ENCODE measurements at regions not wholly inside any gene's neighbourhood (a gene's known extent, or its start where the extent isn't known, plus 50 kb on each side); places are given as distances from the start of the nearest gene placed in this dataset.
"Not testable (repeated sequence)": the region's sequence is repeated elsewhere in the genome, so short reads cannot be mapped to it uniquely, and the experiment has no call there.

GRCh38 chr1:209116705-209117104, 466.8 kb upstream of the CAMK1G start:
- POLR2A ChIA-PET = no interaction called here
- CTCF ChIA-PET = no interaction called here

- CTCF ChIA-PET = no interaction called here
These were observed 459.9 kb upstream of the CAMK1G start for GRCh38 chr1:209123601-209124000.

GRCh38 chr1:209129091-209129490, 454.4 kb upstream of the CAMK1G start:
- POLR2A ChIA-PET, CTCF ChIA-PET: not testable (repeated sequence)

More at GRCh38 chr1:209123601-209124000, 459.9 kb upstream of the CAMK1G start:
- POLR2A ChIA-PET = no interaction called here

- ChIA-PET CTCF (interaction anchor here (0.6 kb wide), 1 partner anchor 331 kb away, joined by 3 read pairs; no protein-coding TSS in a partner anchor), POLR2A (no interaction called here)
These were observed 452.6 kb upstream of the CAMK1G start for GRCh38 chr1:209130886-209131285.

- ChIA-PET POLR2A (no interaction called here), CTCF (no interaction called here)
These were observed 450.6 kb upstream of the CAMK1G start for GRCh38 chr1:209132736-209133467.

GRCh38 chr1:209134001-209134400, 449.5 kb upstream of the CAMK1G start:
- ChIA-PET POLR2A (no interaction called here), CTCF (no interaction called here)

- ChIA-PET POLR2A (no interaction called here), CTCF (no interaction called here)
These were observed 439.6 kb upstream of the CAMK1G start for GRCh38 chr1:209143916-209144315.

- ChIA-PET CTCF (no interaction called here), POLR2A (no interaction called here)
These were observed 433.4 kb upstream of the CAMK1G start for GRCh38 chr1:209150114-209150513.

GRCh38 chr1:209153411-209153810, 430.1 kb upstream of the CAMK1G start:
- ChIA-PET POLR2A (no interaction called here), CTCF (no interaction called here)

GRCh38 chr1:209154912-209155311, 428.6 kb upstream of the CAMK1G start:
- ChIA-PET POLR2A (no interaction called here), CTCF (no interaction called here)

- POLR2A ChIA-PET = no interaction called here
- CTCF ChIA-PET = no interaction called here
These were observed 428.0 kb upstream of the CAMK1G start for GRCh38 chr1:209155546-209155945.

GRCh38 chr1:209156991-209157390, 426.5 kb upstream of the CAMK1G start:
- POLR2A ChIA-PET = no interaction called here
- CTCF ChIA-PET = no interaction called here

- ChIA-PET CTCF (no interaction called here), POLR2A (no interaction called here)
These were observed 425.8 kb upstream of the CAMK1G start for GRCh38 chr1:209157546-209158249.

- CTCF ChIA-PET = no interaction called here
- POLR2A ChIA-PET = no interaction called here
These were observed 424.7 kb upstream of the CAMK1G start for GRCh38 chr1:209158851-209159250.

GRCh38 chr1:209160230-209160629, 423.3 kb upstream of the CAMK1G start:
- ChIA-PET CTCF (no interaction called here), POLR2A (no interaction called here)

GRCh38 chr1:209162651-209163050, 420.9 kb upstream of the CAMK1G start:
- ChIA-PET CTCF (no interaction called here), POLR2A (no interaction called here)

GRCh38 chr1:209168204-209168603, 415.3 kb upstream of the CAMK1G start:
- ChIA-PET POLR2A (no interaction called here), CTCF (no interaction called here)

- POLR2A ChIA-PET = no interaction called here
- CTCF ChIA-PET = no interaction called here
These were observed 412.4 kb upstream of the CAMK1G start for GRCh38 chr1:209171151-209171550.

GRCh38 chr1:209172286-209172685, 411.2 kb upstream of the CAMK1G start:
- CTCF ChIA-PET = no interaction called here

GRCh38 chr1:209172792-209173542, 410.5 kb upstream of the CAMK1G start:
- CTCF ChIA-PET, POLR2A ChIA-PET: not testable (repeated sequence)

More at GRCh38 chr1:209172286-209172685, 411.2 kb upstream of the CAMK1G start:
- POLR2A ChIA-PET = no interaction called here

GRCh38 chr1:209173796-209174195, 409.7 kb upstream of the CAMK1G start:
- CTCF ChIA-PET, POLR2A ChIA-PET: not testable (repeated sequence)

Data from activated CD8-positive, alpha-beta memory T cell treated with anti-CD3 and anti-CD28 coated beads for 36 hours (primary cell).